KMS-11 (cell line): ENCODE measurements at regions not wholly inside any gene's neighbourhood (a gene's known extent, or its start where the extent isn't known, plus 50 kb on each side); places are given as distances from the start of the nearest gene placed in this dataset.

Experiments used
- H2AFZ ChIP-seq: fragments of 200-600 bp; sonication (generic); 2 replicates; pipeline ENCODE4 v1.6.1; 2016; ENCODE audit warnings: antibody characterized with exemption, mixed run types, low read depth
- H3K27ac ChIP-seq: fragments of 200-600 bp; sonication (generic); 2 replicates; pipeline ENCODE4 v1.6.1; 2016; ENCODE audit warnings: mild to moderate bottlenecking, mixed run types
- H3K27me3 ChIP-seq: fragments of 200-600 bp; sonication (generic); 2 replicates; pipeline ENCODE4 v1.6.1; 2017; ENCODE audit warnings: mild to moderate bottlenecking, low read depth, mixed run types, moderate library complexity; ENCODE audit not compliant: insufficient read depth
- H3K36me3 ChIP-seq: fragments of 200-600 bp; sonication (generic); 2 replicates; pipeline ENCODE4 v1.6.1; 2017; ENCODE audit warnings: mild to moderate bottlenecking, mixed run types; ENCODE audit not compliant: insufficient read depth
- H3K4me1 ChIP-seq: fragments of 200-600 bp; sonication (generic); 2 replicates; pipeline ENCODE4 v1.6.1; 2016; ENCODE audit warnings: mild to moderate bottlenecking, low read depth, mixed run types; ENCODE audit not compliant: poor library complexity, severe bottlenecking
- H3K4me2 ChIP-seq: fragments of 200-600 bp; sonication (generic); 2 replicates; pipeline ENCODE4 v1.7.0; 2016; ENCODE audit warnings: mild to moderate bottlenecking, mixed run types
- H3K4me3 ChIP-seq: fragments of 200-600 bp; sonication (generic); IDR thresholded peaks from 2 replicates; pipeline ENCODE4 v1.6.1; 2017; ENCODE audit warnings: low read depth, low read length, mixed read lengths; ENCODE audit not compliant: insufficient read depth
- H3K79me2 ChIP-seq: fragments of 200-600 bp; sonication (generic); 2 replicates; pipeline ENCODE4 v1.6.1; 2016; ENCODE audit warnings: low read depth, mixed run types; ENCODE audit not compliant: insufficient read depth
- H3K9ac ChIP-seq: fragments of 200-600 bp; sonication (generic); 2 replicates; pipeline ENCODE4 v1.6.1; 2016; ENCODE audit warnings: mild to moderate bottlenecking, mixed run types
- H4K20me1 ChIP-seq: fragments of 200-600 bp; sonication (generic); 2 replicates; pipeline ENCODE4 v1.6.1; 2016; ENCODE audit warnings: mild to moderate bottlenecking, mixed run types; ENCODE audit not compliant: insufficient read depth
- CTCF ChIP-seq: fragments of 200-600 bp; sonication (generic); conservative IDR thresholded peaks from 2 replicates; pipeline ENCODE4 v1.6.1; 2017; ENCODE audit warnings: low read depth, mild to moderate bottlenecking, antibody characterized with exemption, low read length, moderate library complexity, mixed read lengths

- Histone ChIP-seq H3K9ac (no peak overlapping the region), H2AFZ (no peak overlapping the region), H4K20me1 (no peaks in the 10 kb centered on the region), H3K27me3 (no peaks in the 10 kb centered on the region), H3K79me2 (no peaks in the 10 kb centered on the region), H3K36me3 (no peaks in the 10 kb centered on the region), H3K4me3 (no peak overlapping the region), H3K4me1 (no peaks in the 10 kb centered on the region), H3K27ac (no peak overlapping the region), H3K4me2 (no peak overlapping the region)
- no peak for TF ChIP-seq CTCF
Measured at GRCh38 chr4:32180086-32180485, 1459.9 kb downstream of the PCDH7 start.

GRCh38 chr4:32184186-32184585 is 1464.0 kb downstream of the PCDH7 start:
- no peaks in the 10 kb centered on the region for H3K79me2 ChIP-seq
- no peak overlapping the region for H2AFZ ChIP-seq
- no peaks in the 10 kb centered on the region for H4K20me1 ChIP-seq
- H3K4me1 ChIP-seq: no peaks in the 10 kb centered on the region
- no peak overlapping the region for H3K4me2 ChIP-seq
- TF ChIP-seq CTCF: no peak
- no peaks in the 10 kb centered on the region for H3K27me3 ChIP-seq
- no peaks in the 10 kb centered on the region for H3K36me3 ChIP-seq
- H3K4me3 ChIP-seq: no peak overlapping the region
- H3K9ac ChIP-seq: no peak overlapping the region
- no peak overlapping the region for H3K27ac ChIP-seq

- H4K20me1 ChIP-seq: no peaks in the 10 kb centered on the region
- no peak overlapping the region for H3K4me2 ChIP-seq
- H3K27me3 ChIP-seq: no peaks in the 10 kb centered on the region
- H3K9ac ChIP-seq: no peak overlapping the region
- H3K4me3 ChIP-seq: no peak overlapping the region
- no peak overlapping the region for H3K27ac ChIP-seq
- no peaks in the 10 kb centered on the region for H3K79me2 ChIP-seq
- no peak overlapping the region for H2AFZ ChIP-seq
- no peaks in the 10 kb centered on the region for H3K4me1 ChIP-seq
- H3K36me3 ChIP-seq: no peaks in the 10 kb centered on the region
- TF ChIP-seq CTCF: no peak
Measured at GRCh38 chr4:32189130-32189529, 1469.0 kb downstream of the PCDH7 start.

GRCh38 chr4:32189788-32190187 is 1469.6 kb downstream of the PCDH7 start:
- Histone ChIP-seq H2AFZ (no peak overlapping the region), H3K36me3 (no peaks in the 10 kb centered on the region), H4K20me1 (no peaks in the 10 kb centered on the region), H3K79me2 (no peaks in the 10 kb centered on the region), H3K4me1 (no peaks in the 10 kb centered on the region), H3K27me3 (no peaks in the 10 kb centered on the region), H3K27ac (no peak overlapping the region), H3K4me2 (no peak overlapping the region), H3K4me3 (no peak overlapping the region), H3K9ac (no peak overlapping the region)
- no peak for TF ChIP-seq CTCF

GRCh38 chr4:32191961-32192360 is 1471.8 kb downstream of the PCDH7 start:
- no peak overlapping the region for H3K4me3 ChIP-seq
- no peaks in the 10 kb centered on the region for H4K20me1 ChIP-seq
- H3K79me2 ChIP-seq: no peaks in the 10 kb centered on the region
- no peak overlapping the region for H3K27ac ChIP-seq
- no peaks in the 10 kb centered on the region for H3K4me1 ChIP-seq
- no peak for TF ChIP-seq CTCF
- no peak overlapping the region for H3K9ac ChIP-seq
- no peak overlapping the region for H3K4me2 ChIP-seq
- H2AFZ ChIP-seq: no peak overlapping the region
- H3K36me3 ChIP-seq: no peaks in the 10 kb centered on the region
- no peaks in the 10 kb centered on the region for H3K27me3 ChIP-seq
